ENCODE measurements at regions not wholly inside any gene's neighbourhood (a gene's known extent, or its start where the extent isn't known, plus 50 kb on each side); places are given as distances from the start of the nearest gene placed in this dataset.

DNA sequence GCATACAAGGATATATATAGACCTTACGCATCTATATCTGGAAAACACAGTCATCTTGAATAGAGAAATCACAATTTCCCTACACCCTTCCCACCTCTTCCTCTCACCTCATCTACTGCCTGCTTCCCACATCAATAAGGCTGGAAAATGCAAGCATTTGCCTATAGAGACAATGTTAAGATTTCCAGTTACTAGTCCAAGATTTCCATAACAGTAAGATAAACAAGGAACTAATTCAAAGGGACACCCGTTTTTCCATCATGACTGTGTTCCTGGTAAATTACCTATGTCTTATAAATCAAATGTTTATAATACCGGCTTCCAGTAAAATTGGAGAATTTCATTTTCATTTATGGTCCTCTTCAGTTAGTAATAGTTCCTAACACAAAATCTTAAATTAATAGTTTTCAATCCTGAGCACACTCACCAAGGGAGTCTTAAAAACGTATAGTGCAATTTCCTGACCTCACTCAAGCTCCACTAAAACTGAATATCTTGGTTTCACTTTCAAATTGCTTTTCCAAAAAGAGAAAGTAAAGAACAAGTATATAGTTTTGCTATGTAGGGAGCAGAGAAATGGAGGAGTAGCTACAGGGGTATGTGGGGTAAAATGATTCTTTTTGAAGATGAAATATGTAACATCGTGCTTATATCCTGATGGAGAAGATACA lies 398.7 kb downstream of the PLPP3 start:
- no peak overlapping the region for H3K4me3 ChIP-seq (ENCODE audit: low read depth, poor library complexity, severe bottlenecking)
- no peak for DNase-seq (ENCODE audit: low spot score in 2 of 2)
- TF ChIP-seq POLR2A (IDR thresholded peaks at IDR 0.05) (no peak), CTCF (IDR thresholded peaks at IDR 0.05) (no peak)
- WGBS, 2 donors, result 50 to 57% methylated on average over 5 of the region's 5 CpGs
- intact Hi-C loops (cut with DNase I; ENCODE audit: low total_unique reads), result no loop called here

- no peak for DNase-seq (ENCODE audit: low spot score in 2 of 2)
- TF ChIP-seq CTCF (IDR thresholded peaks at IDR 0.05), result no peak
- no peak for TF ChIP-seq POLR2A (IDR thresholded peaks at IDR 0.05)
- no peak overlapping the region for H3K4me3 ChIP-seq (ENCODE audit: low read depth, poor library complexity, severe bottlenecking)
- intact Hi-C loops (cut with DNase I; ENCODE audit: low total_unique reads), result no loop called here
- 91 to 100% methylated on average over 1 of the region's 1 CpG for WGBS, 2 donors
Observed at GRCh38 chr1:56179543-56179942, 399.8 kb downstream of the PLPP3 start.

GRCh38 chr1:56175211-56175610 lies 404.2 kb downstream of the PLPP3 start:
- TF ChIP-seq CTCF (IDR thresholded peaks at IDR 0.05), result no peak
- TF ChIP-seq POLR2A (IDR thresholded peaks at IDR 0.05), result no peak
- intact Hi-C loops (cut with DNase I; ENCODE audit: low total_unique reads), result no loop called here
- 84 to 91% methylated on average over 3 of the region's 3 CpGs for WGBS, 2 donors
- no peak overlapping the region for H3K4me3 ChIP-seq (ENCODE audit: low read depth, poor library complexity, severe bottlenecking)
- DNase-seq (ENCODE audit: low spot score in 2 of 2), result no peak

- no peak for TF ChIP-seq POLR2A (IDR thresholded peaks at IDR 0.05)
- no peak for TF ChIP-seq CTCF (IDR thresholded peaks at IDR 0.05)
- 41 to 59% methylated on average over 1 of the region's 1 CpG for WGBS, 2 donors
- H3K4me3 ChIP-seq (ENCODE audit: low read depth, poor library complexity, severe bottlenecking), result no peak overlapping the region
- intact Hi-C loops (cut with DNase I; ENCODE audit: low total_unique reads), result no loop called here
- no peak for DNase-seq (ENCODE audit: low spot score in 2 of 2)
Observed at GRCh38 chr1:56174176-56174885, 405.0 kb downstream of the PLPP3 start.

DNA sequence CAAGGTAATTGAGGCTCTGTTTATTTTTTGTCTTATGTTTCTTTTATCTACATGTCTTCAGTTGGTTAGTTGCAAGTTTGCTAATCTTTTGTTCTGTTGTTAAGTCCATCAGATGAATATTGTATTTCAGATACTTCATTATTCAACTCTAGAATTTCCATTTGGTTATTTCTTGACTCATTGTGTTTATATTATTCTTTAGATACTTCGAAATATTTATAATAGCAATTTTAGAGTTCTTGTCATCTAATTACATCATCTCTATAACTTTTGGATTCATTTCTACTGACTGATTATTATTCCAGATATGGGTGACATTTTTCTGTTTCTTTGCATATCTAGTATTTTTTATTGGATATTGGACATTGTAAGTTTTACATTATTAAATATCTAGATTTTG lies 405.6 kb downstream of the PLPP3 start:
- DNase-seq (ENCODE audit: low spot score in 2 of 2), result no peak
- no peak overlapping the region for H3K4me3 ChIP-seq (ENCODE audit: low read depth, poor library complexity, severe bottlenecking)
- WGBS, 2 donors, result 85 to 86% methylated on average over 1 of the region's 1 CpG
- TF ChIP-seq POLR2A (IDR thresholded peaks at IDR 0.05), result no peak
- TF ChIP-seq CTCF (IDR thresholded peaks at IDR 0.05), result no peak
- intact Hi-C loops (cut with DNase I; ENCODE audit: low total_unique reads), result no loop called here

Measured in lower leg skin (tissue), 4 donors.